Upper lobe of left lung (tissue), 6 donors: ENCODE measurements at regions not wholly inside any gene's neighbourhood (a gene's known extent, or its start where the extent isn't known, plus 50 kb on each side); places are given as distances from the start of the nearest gene placed in this dataset.

Experiments
- ATAC-seq, 2 donors: fragments of 200-7000 bp; cut with Tn5 transposase; one replicate each; pipeline ENCODE4 v1.9.1; 2022; ENCODE audit warnings: mild to moderate bottlenecking in 2 of 2, moderate library complexity in 2 of 2; ENCODE audit not compliant: low FRiP score in 2 of 2
- DNase-seq, 2 donors: peaks; one replicate each; pipeline ENCODE4 v3.0.0-alpha.2; 2019 to 2020
- H3K27ac ChIP-seq, 4 donors: fragments of 200-600 bp; sonication (generic); one replicate each; pipeline ENCODE4 v1.5.1; 2016 to 2019
- H3K27me3 ChIP-seq, 4 donors: fragments of 200-600 bp; sonication (generic); one replicate each; pipeline ENCODE4 v1.5.1; 2017 to 2019
- H3K36me3 ChIP-seq, 4 donors: fragments of 200-600 bp; sonication (generic); one replicate each; pipeline ENCODE4 v1.5.1; 2016 to 2019
- H3K4me1 ChIP-seq, 4 donors: fragments of 200-600 bp; sonication (generic); one replicate each; pipeline ENCODE4 v1.5.1; 2018 to 2019
- H3K4me3 ChIP-seq, 4 donors: fragments of 200-600 bp; sonication (generic); one replicate each; pipeline ENCODE4 v1.5.1; 2017 to 2019; ENCODE audit warnings: mild to moderate bottlenecking in 2 of 4, moderate library complexity in 1 of 4
- H3K9me3 ChIP-seq, 4 donors: fragments of 200-600 bp; sonication (generic); one replicate each; pipeline ENCODE4 v1.5.1; 2018 to 2019
- CTCF ChIP-seq, 6 experiments: fragments of 450-650 bp in 4 of 6; fragments of 200-600 bp in 2 of 6; sonication (generic) in 2 of 6; IDR thresholded peaks; one replicate each; pipeline ENCODE4 v1.5.1; 2016 to 2019; ENCODE audit warnings: antibody characterized with exemption in 6 of 6
- EP300 ChIP-seq, 4 donors: sonication (generic); formaldehyde crosslinking; IDR thresholded peaks; one replicate each; pipeline ENCODE4 v1.5.1; 2017; ENCODE audit warnings: antibody characterized with exemption in 4 of 4, control low read depth in 2 of 4
- POLR2A ChIP-seq, 4 donors: fragments of 450-650 bp; IDR thresholded peaks; one replicate each; pipeline ENCODE4 v1.5.1; 2016 to 2017; ENCODE audit warnings: antibody characterized with exemption in 4 of 4, mild to moderate bottlenecking in 2 of 4
- POLR2AphosphoS5 ChIP-seq, 2 donors: sonication (generic); formaldehyde crosslinking; IDR thresholded peaks; one replicate each; pipeline ENCODE4 v1.5.1; 2017; ENCODE audit warnings: antibody characterized with exemption in 2 of 2
- WGBS, 2 donors: methylation state at CpG; one replicate each; pipeline ENCODE4 v1.1.5; 2017 to 2018; 5-methylcytosine and 5-hydroxymethylcytosine counted together
- donor health status: DM: no; HTN: no; CAD: no; lungs with moderate emphysema.
- donor health status: DM: no; HTN: yes; CAD: no; lungs with severe emphysema.

GRCh38 chr5:52660621-52661020 is 127.1 kb upstream of the ITGA1 start:
- H3K27ac ChIP-seq, result no peak overlapping the region
- no peak for TF ChIP-seq POLR2AphosphoS5 (IDR thresholded peaks at IDR 0.05)
- no peak for TF ChIP-seq POLR2A (IDR thresholded peaks at IDR 0.05)
- no peak for TF ChIP-seq CTCF (IDR thresholded peaks at IDR 0.05)
- TF ChIP-seq EP300 (IDR thresholded peaks at IDR 0.05), result no peak
- no peak overlapping the region for H3K4me3 ChIP-seq
- peaks cover 3 to 7% (median 5%) of the 10 kb centered on the region in 4 donors for H3K4me1 ChIP-seq
- H3K9me3 ChIP-seq, result no peaks in the 10 kb centered on the region
- no peak for DNase-seq
- no peak for ATAC-seq
- no peaks in the 10 kb centered on the region for H3K27me3 ChIP-seq
- 61 to 87% methylated on average over 1 of the region's 1 CpG for WGBS, 2 donors
- no peaks in the 10 kb centered on the region for H3K36me3 ChIP-seq

DNA sequence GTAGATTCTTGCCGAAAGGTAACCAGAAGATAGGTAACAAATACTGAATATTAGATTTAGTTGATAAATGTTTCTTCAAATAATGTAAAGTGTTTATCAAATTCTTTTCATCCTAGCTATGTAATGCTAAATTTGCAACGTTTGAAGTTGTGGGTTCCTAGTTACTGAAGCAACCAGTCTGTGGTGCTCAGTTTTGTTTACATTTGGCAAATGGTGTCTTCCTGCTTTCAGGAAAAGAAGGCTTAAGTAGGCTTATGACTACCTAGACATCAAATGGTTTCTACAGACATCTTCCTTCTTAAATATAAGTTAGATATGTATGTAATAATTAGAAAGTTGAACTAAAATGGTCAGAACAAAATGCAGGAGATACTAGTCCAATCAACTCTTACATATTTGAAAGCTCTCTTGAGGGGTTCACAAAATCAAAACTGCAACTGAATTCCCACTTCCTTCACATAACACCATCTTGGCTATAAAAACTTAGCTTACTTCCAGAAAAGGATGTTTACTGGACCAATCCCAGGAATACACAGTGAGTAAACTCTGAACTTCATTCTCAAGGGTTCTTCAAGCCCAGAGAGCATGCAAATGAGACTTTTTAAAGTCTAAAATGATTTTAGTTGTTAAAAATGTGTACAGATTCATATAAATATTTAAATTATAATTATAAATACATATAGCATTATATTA is 125.7 kb upstream of the ITGA1 start:
- H3K27ac ChIP-seq, result no peak overlapping the region
- ATAC-seq, result no peak
- no peak for TF ChIP-seq EP300 (IDR thresholded peaks at IDR 0.05)
- TF ChIP-seq CTCF (IDR thresholded peaks at IDR 0.05), result no peak
- TF ChIP-seq POLR2AphosphoS5 (IDR thresholded peaks at IDR 0.05), result no peak
- TF ChIP-seq POLR2A (IDR thresholded peaks at IDR 0.05), result no peak
- no peaks in the 10 kb centered on the region for H3K27me3 ChIP-seq
- no peaks in the 10 kb centered on the region for H3K9me3 ChIP-seq
- peaks cover 1 to 7% (median 4%) of the 10 kb centered on the region in 4 donors for H3K4me1 ChIP-seq
- DNase-seq, result no peak
- no peak overlapping the region for H3K4me3 ChIP-seq
- no peaks in the 10 kb centered on the region for H3K36me3 ChIP-seq
- 42 to 47% methylated on average over 2 of the region's 2 CpGs for WGBS, 2 donors

- H3K27ac ChIP-seq, result peak overlapping the region in 2 of 4 donors; percentile 58 to 59
- H3K4me3 ChIP-seq, result no peak overlapping the region
- WGBS, 2 donors, result 13 to 22% methylated on average over 2 of the region's 2 CpGs
- ATAC-seq (peak in 1 of 2 donors; percentile 31), DNase-seq (no peak)
- H3K36me3 ChIP-seq, result no peaks in the 10 kb centered on the region
- H3K4me1 ChIP-seq, result peaks cover 0 to 7% (median 4%) of the 10 kb centered on the region in 4 donors
- H3K9me3 ChIP-seq, result no peaks in the 10 kb centered on the region
- TF ChIP-seq POLR2AphosphoS5 (IDR thresholded peaks at IDR 0.05) (no peak), EP300 (IDR thresholded peaks at IDR 0.05) (no peak), CTCF (IDR thresholded peaks at IDR 0.05) (no peak), POLR2A (IDR thresholded peaks at IDR 0.05) (no peak)
- no peaks in the 10 kb centered on the region for H3K27me3 ChIP-seq
These were observed 122.2 kb upstream of the ITGA1 start for GRCh38 chr5:52665559-52665958.

GRCh38 chr5:52668139-52668538 is 119.6 kb upstream of the ITGA1 start:
- no peak overlapping the region for H3K27ac ChIP-seq
- 97 to 98% methylated on average over 3 of the region's 3 CpGs for WGBS, 2 donors
- H3K27me3 ChIP-seq, result no peaks in the 10 kb centered on the region
- H3K9me3 ChIP-seq, result no peaks in the 10 kb centered on the region
- no peak overlapping the region for H3K4me3 ChIP-seq
- H3K36me3 ChIP-seq, result no peaks in the 10 kb centered on the region
- ATAC-seq (no peak), DNase-seq (no peak)
- no peak for TF ChIP-seq EP300 (IDR thresholded peaks at IDR 0.05)
- TF ChIP-seq POLR2AphosphoS5 (IDR thresholded peaks at IDR 0.05), result no peak
- TF ChIP-seq CTCF (IDR thresholded peaks at IDR 0.05), result no peak
- TF ChIP-seq POLR2A (IDR thresholded peaks at IDR 0.05), result no peak
- peaks cover 0 to 3% (median 0%) of the 10 kb centered on the region in 4 donors for H3K4me1 ChIP-seq
